CD14-positive monocyte (primary cell): ENCODE measurements at regions not wholly inside any gene's neighbourhood (a gene's known extent, or its start where the extent isn't known, plus 50 kb on each side); places are given as distances from the start of the nearest gene placed in this dataset.

ENCODE experiments used
- DNase-seq, 3 donors: peaks; one replicate each; pipeline ENCODE4 v3.0.0-alpha.2; 2011 to 2022
- H2AFZ ChIP-seq: 2 replicates; pipeline ENCODE4 v1.6.0; 2012; ENCODE audit warnings: mild to moderate bottlenecking, low read depth, low read length, inconsistent platforms; ENCODE audit not compliant: insufficient read depth, poor library complexity, severe bottlenecking
- H3K27ac ChIP-seq, 2 donors: 1 replicate in 1 of 2; 2 replicates in 1 of 2; pipeline ENCODE4 v1.5.1; 2012 to 2013; ENCODE audit warnings: low read length in 2 of 2, control low read depth in 1 of 2, inconsistent platforms in 1 of 2, low read depth in 1 of 2, mild to moderate bottlenecking in 1 of 2
- H3K27me3 ChIP-seq, 2 donors: one replicate each; pipeline versions ENCODE4 v1.6.0 to v1.6.1; 2011 to 2013; ENCODE audit warnings: low read length in 2 of 2; ENCODE audit not compliant: control insufficient read depth in 2 of 2, insufficient read depth in 2 of 2
- H3K36me3 ChIP-seq, 2 donors: replicated peaks in 1 of 2; 1 replicate in 1 of 2; 2 replicates in 1 of 2; pipeline versions ENCODE4 v1.5.1 to v1.6.1; 2012 to 2013; ENCODE audit warnings: low read length in 2 of 2, control low read depth in 1 of 2, inconsistent platforms in 1 of 2, mild to moderate bottlenecking in 1 of 2; ENCODE audit not compliant: insufficient read depth in 2 of 2, control insufficient read depth in 1 of 2
- H3K4me1 ChIP-seq, 2 donors: 1 replicate in 1 of 2; 2 replicates in 1 of 2; pipeline versions ENCODE4 v1.5.1 to v1.6.1; 2012 to 2013; ENCODE audit warnings: low read length in 2 of 2, control low read depth in 1 of 2, inconsistent platforms in 1 of 2, mild to moderate bottlenecking in 1 of 2, moderate library complexity in 1 of 2; ENCODE audit not compliant: insufficient read depth in 2 of 2, control insufficient read depth in 1 of 2
- H3K4me2 ChIP-seq: replicated peaks from 2 replicates; pipeline ENCODE3; 2012; ENCODE audit warnings: low read length, moderate library complexity, mild to moderate bottlenecking; ENCODE audit not compliant: poor library complexity, severe bottlenecking; ENCODE audit errors: extremely low read depth
- H3K4me3 ChIP-seq, 3 experiments: fragments of 200-600 bp in 1 of 3; sonication (generic) in 1 of 3; replicated peaks in 1 of 3; 1 replicate in 2 of 3; 2 replicates in 1 of 3; pipeline ENCODE4 v1.5.1; 2011 to 2013; ENCODE audit warnings: low read length in 3 of 3, mild to moderate bottlenecking in 3 of 3, control low read depth in 2 of 3, low read depth in 2 of 3, inconsistent platforms in 1 of 3, moderate library complexity in 1 of 3
- H3K79me2 ChIP-seq: 2 replicates; pipeline ENCODE4 v1.6.0; 2012; ENCODE audit warnings: mild to moderate bottlenecking, control low read depth, inconsistent platforms, low read length, moderate library complexity; ENCODE audit not compliant: insufficient read depth
- H3K9ac ChIP-seq: 2 replicates; pipeline ENCODE4 v1.6.0; 2017; ENCODE audit warnings: low read length, mild to moderate bottlenecking; ENCODE audit not compliant: insufficient read depth, poor library complexity, severe bottlenecking
- H3K9me3 ChIP-seq, 2 donors: replicated peaks in 1 of 2; 1 replicate in 1 of 2; 2 replicates in 1 of 2; pipeline versions ENCODE4 v1.5.1 to v1.6.1; 2012 to 2013; ENCODE audit warnings: low read length in 2 of 2, control low read depth in 1 of 2; ENCODE audit not compliant: control insufficient read depth in 1 of 2, insufficient read depth in 1 of 2
- H4K20me1 ChIP-seq: 2 replicates; pipeline ENCODE4 v1.6.0; 2012; ENCODE audit warnings: mild to moderate bottlenecking, low read length, control low read depth, moderate library complexity; ENCODE audit not compliant: insufficient read depth
- H3K27ac Mint-ChIP-seq, 7 donors: one replicate each; pipeline ENCODE4 v1.8.0; 2020; ENCODE audit warnings: mild to moderate bottlenecking in 7 of 7, mixed read lengths in 7 of 7, moderate library complexity in 6 of 7, inconsistent platforms in 2 of 7
- H3K27me3 Mint-ChIP-seq, 3 donors: one replicate each; pipeline ENCODE4 v1.8.0; 2021 to 2022; ENCODE audit warnings: low read depth in 3 of 3, mild to moderate bottlenecking in 3 of 3, mixed read lengths in 3 of 3, moderate library complexity in 3 of 3, inconsistent platforms in 1 of 3
- H3K36me3 Mint-ChIP-seq, 2 donors: one replicate each; pipeline ENCODE4 v1.8.0; 2020; ENCODE audit warnings: mixed read lengths in 2 of 2, inconsistent platforms in 1 of 2, mild to moderate bottlenecking in 1 of 2
- H3K4me1 Mint-ChIP-seq: one replicate; pipeline ENCODE4 v1.8.0; 2020; ENCODE audit warnings: mild to moderate bottlenecking, mixed read lengths
- H3K4me3 Mint-ChIP-seq, 2 donors: one replicate each; pipeline ENCODE4 v1.8.0; 2020; ENCODE audit warnings: mild to moderate bottlenecking in 2 of 2, mixed read lengths in 2 of 2, moderate library complexity in 1 of 2
- H3K9me3 Mint-ChIP-seq, 7 donors: one replicate each; pipeline ENCODE4 v1.8.0; 2020 to 2022; ENCODE audit warnings: mixed read lengths in 7 of 7, mild to moderate bottlenecking in 6 of 7, moderate library complexity in 6 of 7, inconsistent platforms in 2 of 7
- CTCF ChIP-seq: fragments of 200-600 bp; IDR thresholded peaks from one replicate; pipeline ENCODE4 v1.8.0; 2022; ENCODE audit warnings: antibody characterized with exemption, mild to moderate bottlenecking
- WGBS: methylation state at CpG from one replicate; pipeline ENCODE4 v1.1.5; 2013; ENCODE audit warnings: missing lambda C conversion rate; ENCODE audit not compliant: insufficient coverage; 5-methylcytosine and 5-hydroxymethylcytosine counted together
- intact Hi-C, 2 donors: fragments of 100-400 bp; cut with micrococcal nuclease; formaldehyde crosslinking; loops; one replicate each; pipeline versions ENCODE4 v1.15.0 to v1.15.1; 2023

- Histone ChIP-seq H3K9me3 (no peaks in the 10 kb centered on the region), H4K20me1 (no peaks in the 10 kb centered on the region), H3K4me2 (no peak overlapping the region), H3K4me3 (no peak overlapping the region), H3K4me1 (peaks cover 4 to 12% of the 10 kb centered on the region in 2 donors), H3K9ac (no peak overlapping the region), H3K36me3 (no peaks in the 10 kb centered on the region), H3K27ac (no peak overlapping the region), H3K27me3 (no peaks in the 10 kb centered on the region), H2AFZ (no peak overlapping the region), H3K79me2 (no peaks in the 10 kb centered on the region)
- no CpG with 5 or more reads among the region's 4 CpGs for WGBS
- Mint-ChIP-seq H3K4me1 (peaks cover 15% of the 10 kb centered on the region), H3K9me3 (peaks cover 0 to 2% (median 0%) of the 10 kb centered on the region in 7 donors), H3K27me3 (peaks cover 0 to 11% (median 3%) of the 10 kb centered on the region in 3 donors), H3K27ac (no peak overlapping the region), H3K36me3 (no peaks in the 10 kb centered on the region), H3K4me3 (no peak overlapping the region)
- intact Hi-C loops, result no loop called here
- no peak for TF ChIP-seq CTCF
- DNase-seq, result no peak
Observed at GRCh38 chr15:62881056-62881455, 161.5 kb upstream of the TPM1 start.

DNA sequence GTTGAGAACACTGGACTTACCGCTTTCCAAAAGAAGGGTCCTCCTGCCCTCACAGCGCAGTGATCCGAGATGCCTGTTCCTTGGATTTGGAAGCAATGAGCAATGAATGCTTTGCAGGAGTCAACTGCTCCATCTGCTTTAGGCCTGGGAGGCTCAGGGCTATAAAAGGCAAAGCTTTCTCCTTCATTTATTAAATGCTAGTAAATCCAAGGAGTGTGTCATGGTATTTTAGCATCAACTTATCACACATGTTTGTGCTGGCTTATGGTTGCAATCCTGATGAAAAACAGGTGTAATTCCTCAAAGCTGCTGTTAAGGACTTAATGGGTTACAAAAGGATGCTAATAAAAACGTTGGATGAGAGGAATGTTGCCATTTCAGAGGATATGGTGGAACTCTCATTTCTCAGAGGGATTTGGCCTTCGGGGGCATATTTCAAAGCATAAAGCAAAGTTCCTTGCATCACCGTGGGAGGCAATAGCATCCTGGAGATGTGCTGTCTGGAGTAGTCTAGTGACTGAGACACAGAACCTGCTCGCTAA is 158.5 kb upstream of the TPM1 start:
- Mint-ChIP-seq H3K36me3 (no peaks in the 10 kb centered on the region), H3K9me3 (no peaks in the 10 kb centered on the region), H3K27ac (no peak overlapping the region), H3K4me3 (no peak overlapping the region), H3K27me3 (peaks cover 0 to 11% (median 8%) of the 10 kb centered on the region in 3 donors), H3K4me1 (peaks cover 25% of the 10 kb centered on the region)
- no peak for DNase-seq
- H3K36me3 ChIP-seq, result no peaks in the 10 kb centered on the region
- H3K4me1 ChIP-seq, result peaks cover 4 to 12% of the 10 kb centered on the region in 2 donors
- WGBS, result 89% methylated on average over 6 of the region's 7 CpGs
- intact Hi-C loops, result no loop called here
- H3K27me3 ChIP-seq, result no peaks in the 10 kb centered on the region
- H2AFZ ChIP-seq, result no peak overlapping the region
- no peak overlapping the region for H3K4me3 ChIP-seq
- no peak for TF ChIP-seq CTCF
- no peaks in the 10 kb centered on the region for H4K20me1 ChIP-seq
- H3K9ac ChIP-seq, result no peak overlapping the region
- H3K79me2 ChIP-seq, result no peaks in the 10 kb centered on the region
- H3K9me3 ChIP-seq, result no peaks in the 10 kb centered on the region
- no peak overlapping the region for H3K27ac ChIP-seq
- H3K4me2 ChIP-seq, result no peak overlapping the region
